H9 (cell line): ENCODE measurements at regions not wholly inside any gene's neighbourhood (a gene's known extent, or its start where the extent isn't known, plus 50 kb on each side); places are given as distances from the start of the nearest gene placed in this dataset.

ENCODE experiments used
- DNase-seq: peaks from one replicate; pipeline ENCODE4 v3.0.0-alpha.2; 2017
- H2AFZ ChIP-seq: one replicate; pipeline ENCODE4 v1.6.1; 2013; ENCODE audit warnings: mild to moderate bottlenecking, low read length, control low read depth, moderate library complexity
- H2AK5ac ChIP-seq: 2 replicates; pipeline ENCODE4 v1.6.1; 2013; ENCODE audit warnings: low read length, control low read depth, mixed read lengths; ENCODE audit not compliant: insufficient read length
- H2BK120ac ChIP-seq: one replicate; pipeline ENCODE4 v1.6.1; 2013; ENCODE audit warnings: low read depth, mild to moderate bottlenecking, low read length, control low read depth, inconsistent platforms; ENCODE audit not compliant: poor library complexity, severe bottlenecking
- H2BK12ac ChIP-seq: 2 replicates; pipeline ENCODE4 v1.6.1; 2013; ENCODE audit warnings: low read length, control low read depth, mixed read lengths, low read depth; ENCODE audit not compliant: insufficient read length
- H2BK15ac ChIP-seq: 2 replicates; pipeline ENCODE4 v1.6.1; 2013; ENCODE audit warnings: low read depth, low read length, control low read depth
- H2BK20ac ChIP-seq: one replicate; pipeline ENCODE4 v1.6.1; 2013; ENCODE audit warnings: low read depth, mild to moderate bottlenecking, low read length, control low read depth, inconsistent platforms; ENCODE audit not compliant: poor library complexity, severe bottlenecking
- H2BK5ac ChIP-seq: 2 replicates; pipeline ENCODE4 v1.6.1; 2013; ENCODE audit warnings: low read length, control low read depth, mixed read lengths; ENCODE audit not compliant: insufficient read length
- H3K14ac ChIP-seq: 2 replicates; pipeline ENCODE4 v1.6.1; 2013; ENCODE audit warnings: low read length, control low read depth; ENCODE audit not compliant: insufficient read depth
- H3K18ac ChIP-seq: 2 replicates; pipeline ENCODE4 v1.6.1; 2013; ENCODE audit warnings: low read depth, mild to moderate bottlenecking, mixed read lengths, low read length, control low read depth; ENCODE audit not compliant: insufficient read length
- H3K23ac ChIP-seq: 2 replicates; pipeline ENCODE4 v1.6.1; 2013; ENCODE audit warnings: low read length, control low read depth, mixed read lengths, low read depth; ENCODE audit not compliant: insufficient read length
- H3K23me2 ChIP-seq: 2 replicates; pipeline ENCODE4 v1.6.1; 2013; ENCODE audit warnings: low read depth, mild to moderate bottlenecking, mixed read lengths, low read length, control low read depth; ENCODE audit not compliant: insufficient read length, poor library complexity, severe bottlenecking
- H3K27ac ChIP-seq: 2 replicates; pipeline ENCODE4 v1.5.1; 2013; ENCODE audit warnings: low read length, control low read depth, mixed read lengths, low read depth; ENCODE audit not compliant: insufficient read length
- H3K27me3 ChIP-seq: 2 replicates; pipeline ENCODE4 v1.6.1; 2013; ENCODE audit warnings: low read length, control low read depth, inconsistent platforms; ENCODE audit not compliant: insufficient read depth
- H3K4ac ChIP-seq: 2 replicates; pipeline ENCODE4 v1.6.1; 2013; ENCODE audit warnings: low read depth, mild to moderate bottlenecking, control low read depth, inconsistent platforms, low read length, moderate library complexity
- H3K4me1 ChIP-seq: 2 replicates; pipeline ENCODE4 v1.6.1; 2013; ENCODE audit warnings: low read length, control low read depth, inconsistent platforms; ENCODE audit not compliant: insufficient read depth
- H3K4me2 ChIP-seq: 2 replicates; pipeline ENCODE4 v1.6.1; 2013; ENCODE audit warnings: low read length, control low read depth, mixed read lengths; ENCODE audit not compliant: insufficient read length, insufficient read depth
- H3K56ac ChIP-seq: 2 replicates; pipeline ENCODE4 v1.6.1; 2013; ENCODE audit warnings: low read depth, mild to moderate bottlenecking, mixed read lengths, low read length, control low read depth; ENCODE audit not compliant: insufficient read length
- H3K79me1 ChIP-seq: 2 replicates; pipeline ENCODE4 v1.6.1; 2013; ENCODE audit warnings: low read depth, mild to moderate bottlenecking, moderate library complexity, low read length, control low read depth, inconsistent platforms; ENCODE audit not compliant: insufficient read depth, poor library complexity, severe bottlenecking
- H3K79me2 ChIP-seq: 2 replicates; pipeline ENCODE4 v1.6.1; 2013; ENCODE audit warnings: low read length, control low read depth, inconsistent platforms; ENCODE audit not compliant: insufficient read depth
- H3K9ac ChIP-seq: 2 replicates; pipeline ENCODE4 v1.6.1; 2013; ENCODE audit warnings: low read length, control low read depth, mixed read lengths; ENCODE audit not compliant: insufficient read length; ENCODE audit errors: extremely low read depth
- H3K9me3 ChIP-seq: one replicate; pipeline ENCODE4 v1.6.1; 2013; ENCODE audit warnings: low read depth, low read length, inconsistent platforms; ENCODE audit not compliant: control insufficient read depth
- H3T11ph ChIP-seq: one replicate; pipeline ENCODE4 v1.6.1; 2013; ENCODE audit warnings: mild to moderate bottlenecking, low read length, control low read depth, inconsistent platforms
- H4K20me1 ChIP-seq: one replicate; pipeline ENCODE4 v1.6.1; 2013; ENCODE audit not compliant: control insufficient read depth, insufficient read length, insufficient read depth
- H4K5ac ChIP-seq: 2 replicates; pipeline ENCODE4 v1.6.1; 2013; ENCODE audit warnings: low read depth, mild to moderate bottlenecking, mixed read lengths, low read length, control low read depth; ENCODE audit not compliant: insufficient read length
- H4K8ac ChIP-seq: replicated peaks from 2 replicates; pipeline ENCODE4 v1.6.1; 2013; ENCODE audit warnings: low read length, control low read depth, mixed read lengths, low read depth; ENCODE audit not compliant: insufficient read length
- H4K91ac ChIP-seq: 2 replicates; pipeline ENCODE4 v1.6.1; 2013; ENCODE audit warnings: low read depth, mild to moderate bottlenecking, moderate library complexity, mixed read lengths, low read length, control low read depth; ENCODE audit not compliant: insufficient read length
- H3K27ac Mint-ChIP-seq, 3 experiments: 2 replicates in 2 of 3; 3 replicates in 1 of 3; pipeline ENCODE4 v1.8.0; 2020 to 2021; ENCODE audit warnings: mixed read lengths in 3 of 3, mild to moderate bottlenecking in 1 of 3, moderate library complexity in 1 of 3
- H3K27me3 Mint-ChIP-seq: 2 replicates; pipeline ENCODE4 v1.8.0; 2021; ENCODE audit warnings: low read depth, mild to moderate bottlenecking, moderate library complexity, mixed read lengths
- H3K36me3 Mint-ChIP-seq, 3 experiments: 2 replicates in 2 of 3; 3 replicates in 1 of 3; pipeline ENCODE4 v1.8.0; 2020 to 2021; ENCODE audit warnings: low read depth in 3 of 3, mixed read lengths in 3 of 3; ENCODE audit not compliant: insufficient read depth in 1 of 3
- H3K4me1 Mint-ChIP-seq, 2 experiments: 2 replicates each; pipeline ENCODE4 v1.8.0; 2020; ENCODE audit warnings: mixed read lengths in 2 of 2
- H3K4me3 Mint-ChIP-seq, 2 experiments: 2 replicates in 1 of 2; 3 replicates in 1 of 2; pipeline ENCODE4 v1.8.0; 2020 to 2021; ENCODE audit warnings: mild to moderate bottlenecking in 2 of 2, mixed read lengths in 2 of 2, moderate library complexity in 1 of 2
- H3K9me3 Mint-ChIP-seq, 2 experiments: 2 replicates in 1 of 2; 3 replicates in 1 of 2; pipeline ENCODE4 v1.8.0; 2020; ENCODE audit warnings: mild to moderate bottlenecking in 2 of 2, mixed read lengths in 2 of 2, moderate library complexity in 1 of 2
- CTCF ChIP-seq: fragments of 200-600 bp; sonication (generic); conservative IDR thresholded peaks from 3 replicates; pipeline ENCODE4 v1.8.0; 2021; ENCODE audit warnings: antibody characterized with exemption, mild to moderate bottlenecking
- WGBS: extraction: QIAGEN DNeasy Blood & Tissue Kit; methylation state at CpG from one replicate; pipeline ENCODE4 v1.1.7; 2013; ENCODE audit warnings: missing lambda C conversion rate, low lambda C conversion rate, mixed read lengths; ENCODE audit not compliant: insufficient read length; ENCODE audit errors: extremely low coverage; 5-methylcytosine and 5-hydroxymethylcytosine counted together

- no peaks in the 10 kb centered on the region for H3K27me3 ChIP-seq
- H2AFZ ChIP-seq = no peak overlapping the region
- no peak overlapping the region for H3K18ac ChIP-seq
- no peak overlapping the region for H2BK12ac ChIP-seq
- peaks cover 4% of the 10 kb centered on the region in 2 experiments; a peak in 2 of 5 replicates for H3K9me3 Mint-ChIP-seq
- no peaks in the 10 kb centered on the region for H3K79me2 ChIP-seq
- no peaks in the 10 kb centered on the region for H4K20me1 ChIP-seq
- no peaks in the 10 kb centered on the region for H3K9me3 ChIP-seq
- no peak overlapping the region for H3K4ac ChIP-seq
- no peak overlapping the region for H3K27ac ChIP-seq
- H3K36me3 Mint-ChIP-seq = no peaks in the 10 kb centered on the region
- H2BK15ac ChIP-seq = no peak overlapping the region
- no peaks in the 10 kb centered on the region for H3K23me2 ChIP-seq
- no peak overlapping the region for H3K4me3 Mint-ChIP-seq
- no peak overlapping the region for H4K8ac ChIP-seq
- H3K14ac ChIP-seq = no peak overlapping the region
- no peaks in the 10 kb centered on the region for H3K4me1 ChIP-seq
- H3T11ph ChIP-seq = no peak overlapping the region
- H3K23ac ChIP-seq = no peak overlapping the region
- H3K4me1 Mint-ChIP-seq = peaks cover 3 to 4% of the 10 kb centered on the region in 2 experiments; a peak in 1 of 4 replicates
- H2AK5ac ChIP-seq = no peak overlapping the region
- no peaks in the 10 kb centered on the region for H3K79me1 ChIP-seq
- no peak overlapping the region for H2BK5ac ChIP-seq
- no peak overlapping the region for H4K5ac ChIP-seq
- H3K4me2 ChIP-seq = no peak overlapping the region
- H3K56ac ChIP-seq = no peak overlapping the region
- no peak for DNase-seq
- no peak overlapping the region for H2BK20ac ChIP-seq
- no peaks in the 10 kb centered on the region for H3K27me3 Mint-ChIP-seq
- H3K27ac Mint-ChIP-seq = no peak overlapping the region
- H4K91ac ChIP-seq = no peak overlapping the region
- H2BK120ac ChIP-seq = no peak overlapping the region
- H3K9ac ChIP-seq = no peak overlapping the region
- WGBS = no CpG with 5 or more reads among the region's 2 CpGs
- TF ChIP-seq CTCF = no peak
These were observed 215.3 kb downstream of the KLF5 start for GRCh38 chr13:73274147-73274546.
